Activated naive CD8-positive, alpha-beta T cell treated with anti-CD3 and anti-CD28 coated beads, Interleukin-2, amount 10 ng/mL, durations not matched to agents 7 days and 5 days (primary cell): ENCODE measurements at regions not wholly inside any gene's neighbourhood (a gene's known extent, or its start where the extent isn't known, plus 50 kb on each side); places are given as distances from the start of the nearest gene placed in this dataset.
A peak's percentile ranks its signal among the peaks of the same experiment; 100 is the strongest.
"Not testable (repeated sequence)": the region's sequence is repeated elsewhere in the genome, so short reads cannot be mapped to it uniquely, and the experiment has no call there.

Source experiments
- ATAC-seq: fragments of 150-1000 bp; cut with Tn5 transposase; one replicate; pipeline ENCODE4 v1.10.0; 2021; ENCODE audit warnings: low read depth, moderate library complexity
- POLR2A ChIA-PET: fragments of 350-600 bp; sonication (Branson Sonifier 250); formaldehyde crosslinking; loops from one replicate; lab custom pipeline; 2021; ENCODE audit warnings: antibody characterized with exemption; lab: Charles Lee
- DNase-seq: peaks from one replicate; pipeline ENCODE4 v3.0.0; 2021
- H3K27ac Mint-ChIP-seq: one replicate; pipeline ENCODE4 v1.8.0; 2022; ENCODE audit warnings: mild to moderate bottlenecking, mixed read lengths
- H3K27me3 Mint-ChIP-seq: one replicate; pipeline ENCODE4 v1.8.0; 2022; ENCODE audit warnings: mild to moderate bottlenecking, moderate library complexity, mixed read lengths
- H3K36me3 Mint-ChIP-seq: one replicate; pipeline ENCODE4 v1.8.0; 2021; ENCODE audit warnings: mild to moderate bottlenecking, mixed read lengths
- H3K4me1 Mint-ChIP-seq: one replicate; pipeline ENCODE4 v1.8.0; 2021; ENCODE audit warnings: mixed read lengths
- H3K4me3 Mint-ChIP-seq: one replicate; pipeline ENCODE4 v1.8.0; 2022; ENCODE audit warnings: mild to moderate bottlenecking, moderate library complexity, mixed read lengths
- H3K9me3 Mint-ChIP-seq: one replicate; pipeline ENCODE4 v1.8.0; 2021; ENCODE audit warnings: mixed read lengths

DNA sequence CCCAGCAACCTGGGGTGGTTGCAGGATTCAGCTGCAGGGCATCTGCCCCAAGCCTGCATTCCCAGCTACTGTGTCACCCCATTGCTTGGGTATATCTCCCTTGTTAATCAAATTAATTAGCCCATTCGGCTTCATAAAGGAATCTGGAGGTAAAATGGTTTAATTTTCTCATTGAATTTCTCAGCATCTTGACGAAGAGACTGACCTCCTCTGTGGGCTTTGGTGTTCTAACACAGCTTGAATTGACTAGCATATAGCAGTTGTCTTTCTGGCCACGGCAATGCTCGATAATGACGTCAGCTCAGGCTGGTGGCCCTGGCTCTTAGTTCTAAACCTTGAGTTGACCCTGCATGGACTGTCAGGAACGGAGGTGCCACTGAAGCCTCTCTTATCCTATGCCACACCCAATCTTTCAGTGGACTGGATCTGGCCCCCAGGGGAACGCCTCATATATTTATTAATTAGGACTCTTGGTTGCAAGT is 72.4 kb downstream of the MSX2 start:
- DNase-seq, result no peak
- Mint-ChIP-seq H3K27ac (no peak overlapping the region), H3K4me3 (no peak overlapping the region), H3K27me3 (peaks cover 11% of the 10 kb centered on the region), H3K9me3 (no peaks in the 10 kb centered on the region), H3K36me3 (no peaks in the 10 kb centered on the region), H3K4me1 (peaks cover 7% of the 10 kb centered on the region)
- no peak for ATAC-seq
- POLR2A ChIA-PET, result no interaction called here

DNA sequence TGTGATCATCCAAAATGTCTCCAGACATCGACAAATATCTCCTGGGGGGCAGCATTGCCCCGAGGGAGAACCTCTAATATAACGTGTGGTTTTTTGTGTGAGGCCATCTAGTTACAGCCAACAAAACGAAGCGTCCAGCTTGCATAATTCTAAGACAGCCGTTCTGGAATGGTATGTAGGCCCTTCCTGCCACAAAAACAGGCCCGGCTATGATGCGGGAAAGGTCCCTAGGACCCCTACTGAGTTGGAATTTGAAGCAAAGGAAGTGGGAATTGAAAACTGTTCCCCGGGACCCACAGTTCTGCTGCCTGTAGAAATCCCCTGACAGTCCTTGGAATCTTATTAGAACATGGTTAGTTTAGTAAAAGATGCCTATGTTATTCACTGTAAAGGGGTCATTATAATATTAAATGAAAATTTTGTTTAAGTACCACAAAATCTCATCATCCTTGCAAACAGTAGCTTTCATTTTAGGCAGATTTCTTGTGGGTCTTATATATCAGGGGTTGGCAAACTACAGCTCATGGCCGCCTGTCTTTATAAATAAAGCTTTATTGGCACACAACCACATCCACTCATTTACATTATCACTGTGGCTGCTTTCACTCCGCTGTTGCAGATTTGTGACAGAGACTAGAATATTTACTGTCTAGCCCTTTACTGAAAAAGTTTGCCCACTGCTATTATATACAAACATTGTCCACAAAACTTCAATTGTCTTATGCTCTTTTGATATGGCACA is 70.7 kb downstream of the MSX2 start:
- Mint-ChIP-seq H3K4me1 (peaks cover 7% of the 10 kb centered on the region), H3K4me3 (no peak overlapping the region), H3K27me3 (peaks cover 11% of the 10 kb centered on the region), H3K9me3 (no peaks in the 10 kb centered on the region), H3K36me3 (no peaks in the 10 kb centered on the region), H3K27ac (no peak overlapping the region)
- DNase-seq (no peak), ATAC-seq (no peak)
- POLR2A ChIA-PET, result no interaction called here

DNA sequence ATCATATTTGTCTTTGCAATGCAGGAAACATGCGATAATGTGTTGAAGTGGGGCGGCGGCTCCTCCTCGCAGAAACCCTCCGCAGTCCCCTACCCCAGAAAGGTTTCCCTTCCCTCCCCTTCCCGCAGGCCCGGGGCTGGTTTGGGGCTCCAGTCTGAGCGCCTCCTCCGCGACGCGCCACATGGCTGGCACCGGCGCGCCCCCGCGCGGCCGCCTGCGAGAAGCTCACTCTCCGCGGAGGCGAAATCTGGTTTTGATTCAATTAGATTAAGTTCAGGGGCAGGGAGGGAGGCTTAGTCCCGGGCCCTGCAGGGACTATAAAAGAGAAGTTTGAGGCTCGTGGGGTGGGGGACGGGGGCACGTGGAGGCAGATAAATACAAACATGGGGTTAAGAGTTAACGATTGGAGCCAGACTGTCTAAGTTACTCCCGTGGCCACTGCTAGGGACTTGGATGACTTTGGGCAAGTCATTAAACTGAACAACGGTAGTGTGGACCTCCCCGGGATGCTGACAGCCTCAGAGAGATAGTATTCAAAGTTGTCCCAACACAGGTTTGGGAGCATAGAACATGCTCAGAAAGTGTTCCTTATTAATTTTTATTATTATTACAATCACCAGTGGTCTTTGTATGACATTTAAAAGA is 69.4 kb downstream of the MSX2 start:
- POLR2A ChIA-PET, result no interaction called here
- ATAC-seq (peak; percentile 66), DNase-seq (peak; percentile 72)
- no peak overlapping the region for H3K27ac Mint-ChIP-seq
- peaks cover 7% of the 10 kb centered on the region for H3K4me1 Mint-ChIP-seq
- H3K27me3 Mint-ChIP-seq, result peaks cover 11% of the 10 kb centered on the region
- H3K36me3 Mint-ChIP-seq, result no peaks in the 10 kb centered on the region
- H3K4me3 Mint-ChIP-seq, result no peak overlapping the region
- no peaks in the 10 kb centered on the region for H3K9me3 Mint-ChIP-seq

DNA sequence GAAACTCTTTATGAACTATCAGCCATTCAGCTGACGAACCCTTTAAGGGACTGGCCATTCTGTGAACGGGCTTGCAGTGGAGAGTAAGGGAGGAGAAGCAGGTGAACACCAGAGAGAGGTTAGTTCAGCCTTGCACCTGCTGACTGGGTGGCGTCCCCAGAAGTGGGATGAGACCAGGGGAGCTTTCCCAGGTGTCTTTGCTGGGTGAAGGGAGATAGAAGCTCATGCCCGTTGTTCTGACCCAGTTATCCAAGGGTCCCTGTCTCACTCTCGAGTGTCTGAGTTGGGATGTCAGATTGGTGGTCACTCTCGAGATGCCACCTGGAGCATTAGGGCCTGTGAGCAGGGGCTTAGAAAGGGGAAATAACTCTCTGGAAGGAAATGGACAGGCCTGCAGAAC is 68.7 kb downstream of the MSX2 start:
- Mint-ChIP-seq H3K4me1 (peaks cover 2% of the 10 kb centered on the region), H3K36me3 (no peaks in the 10 kb centered on the region), H3K27me3 (peaks cover 11% of the 10 kb centered on the region), H3K4me3 (no peak overlapping the region), H3K27ac (no peak overlapping the region), H3K9me3 (no peaks in the 10 kb centered on the region)
- DNase-seq (no peak), ATAC-seq (no peak)
- POLR2A ChIA-PET, result no interaction called here

DNA sequence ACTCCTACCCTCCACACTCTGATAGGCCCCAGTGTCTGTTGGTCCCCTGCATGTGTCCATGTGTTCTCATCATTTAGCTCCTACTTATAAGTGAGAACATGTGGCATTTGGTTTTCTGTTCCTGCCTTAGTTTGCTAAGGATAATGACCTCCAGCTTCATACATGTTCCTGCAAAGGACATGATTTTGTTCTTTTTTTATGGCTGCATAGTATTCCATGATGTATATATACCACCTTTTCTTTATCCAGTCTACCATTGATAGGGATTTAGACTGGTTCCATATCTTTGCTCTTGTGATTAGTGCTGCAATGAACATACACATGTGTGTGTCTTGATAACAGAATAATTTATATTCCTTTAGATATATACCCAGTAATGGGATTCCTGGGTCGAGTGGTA is 67.9 kb downstream of the MSX2 start:
- H3K4me1 Mint-ChIP-seq, H3K36me3 Mint-ChIP-seq, H3K4me3 Mint-ChIP-seq, H3K9me3 Mint-ChIP-seq, POLR2A ChIA-PET, H3K27ac Mint-ChIP-seq, DNase-seq, ATAC-seq: not testable (repeated sequence)
- H3K27me3 Mint-ChIP-seq, result peaks cover 10% of the 10 kb centered on the region

DNA sequence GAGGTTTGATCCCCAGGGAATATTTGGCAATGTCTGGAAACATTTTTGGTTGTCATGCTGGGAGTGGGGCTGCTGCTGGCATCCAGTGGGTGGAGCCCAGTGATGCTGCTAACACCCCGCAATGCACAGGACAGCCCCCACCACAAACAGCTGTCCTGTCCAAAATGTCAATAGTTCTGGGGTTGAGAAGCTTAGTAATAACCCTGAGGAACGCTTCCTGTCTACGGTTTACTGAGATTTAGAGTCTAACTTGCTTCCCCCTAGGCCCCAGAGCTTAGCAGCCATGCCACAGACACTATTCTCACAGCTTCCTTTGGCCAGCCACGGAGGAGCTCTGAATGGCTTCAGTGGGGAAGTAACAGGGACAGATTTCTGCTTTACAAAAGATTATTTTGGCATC is 66.5 kb downstream of the MSX2 start:
- ATAC-seq (no peak), DNase-seq (no peak)
- POLR2A ChIA-PET, result no interaction called here
- H3K9me3 Mint-ChIP-seq, result no peaks in the 10 kb centered on the region
- peaks cover 7% of the 10 kb centered on the region for H3K27me3 Mint-ChIP-seq
- H3K36me3 Mint-ChIP-seq, result no peaks in the 10 kb centered on the region
- H3K4me1 Mint-ChIP-seq, result peaks cover 2% of the 10 kb centered on the region
- H3K27ac Mint-ChIP-seq, result no peak overlapping the region
- no peak overlapping the region for H3K4me3 Mint-ChIP-seq

DNA sequence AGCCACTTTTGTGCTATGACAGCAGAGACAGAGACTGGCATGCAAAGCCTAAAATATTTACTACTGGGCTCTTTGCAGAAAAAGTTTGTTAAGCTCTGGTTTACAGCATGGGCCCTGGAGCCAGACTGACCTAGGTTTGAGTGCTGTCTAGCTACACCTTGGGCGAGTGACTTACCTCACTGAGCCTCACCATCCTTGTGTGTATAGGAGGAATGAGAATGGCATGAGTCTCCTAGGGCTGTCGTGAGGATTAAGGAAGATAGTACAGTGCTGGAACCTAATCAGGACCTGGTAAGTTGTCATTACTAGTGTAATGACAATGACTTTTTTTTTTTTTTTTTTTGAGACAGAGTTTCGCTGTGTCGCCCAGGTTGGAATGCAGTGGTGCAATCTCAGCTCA is 65.2 kb downstream of the MSX2 start:
- H3K27ac Mint-ChIP-seq, result no peak overlapping the region
- DNase-seq, result no peak
- H3K27me3 Mint-ChIP-seq, result peaks cover 3% of the 10 kb centered on the region
- peaks cover 2% of the 10 kb centered on the region for H3K4me1 Mint-ChIP-seq
- POLR2A ChIA-PET, result no interaction called here
- no peak for ATAC-seq
- peaks cover 1% of the 10 kb centered on the region for H3K9me3 Mint-ChIP-seq
- H3K36me3 Mint-ChIP-seq, result no peaks in the 10 kb centered on the region
- no peak overlapping the region for H3K4me3 Mint-ChIP-seq

DNA sequence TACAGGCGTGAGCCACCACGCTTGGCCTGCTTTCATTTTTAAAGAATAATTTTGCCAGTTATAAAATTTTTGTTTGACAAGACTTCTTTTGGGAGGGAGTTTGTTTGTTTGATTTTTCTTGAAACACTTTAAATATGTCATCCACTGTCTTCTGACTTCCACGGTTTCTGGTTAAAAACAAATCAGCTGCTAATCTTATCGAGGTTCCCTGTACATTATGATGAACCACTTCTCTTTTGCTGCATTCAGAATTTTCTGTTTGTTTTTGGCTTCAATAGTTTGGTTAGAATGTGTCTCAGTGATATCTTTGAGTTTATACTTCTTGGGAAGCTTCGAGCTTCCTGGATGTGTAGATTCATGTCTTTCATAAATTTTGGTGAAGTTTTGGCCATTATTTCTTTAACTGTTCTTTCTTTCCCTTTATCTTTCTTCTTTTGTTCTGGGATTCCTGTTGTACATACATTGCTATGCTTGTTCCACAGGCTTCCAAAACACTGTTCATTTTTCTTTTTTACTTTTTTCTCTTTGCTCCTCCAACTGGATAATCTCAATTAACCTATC is 60.8 kb downstream of the MSX2 start:
- H3K9me3 Mint-ChIP-seq, result peaks cover 5% of the 10 kb centered on the region
- H3K4me1 Mint-ChIP-seq, result no peaks in the 10 kb centered on the region
- POLR2A ChIA-PET, result no interaction called here
- H3K27me3 Mint-ChIP-seq, result peaks cover 1% of the 10 kb centered on the region
- no peaks in the 10 kb centered on the region for H3K36me3 Mint-ChIP-seq
- DNase-seq, result no peak
- H3K4me3 Mint-ChIP-seq, result no peak overlapping the region
- no peak for ATAC-seq
- H3K27ac Mint-ChIP-seq, result no peak overlapping the region
